AG04450 (cell line): ENCODE measurements at regions not wholly inside any gene's neighbourhood (a gene's known extent, or its start where the extent isn't known, plus 50 kb on each side); places are given as distances from the start of the nearest gene placed in this dataset.

Source experiments
- CTCF ChIA-PET: fragments of 300-600, 350-600 bp; formaldehyde crosslinking; extraction: SDS; loops from one replicate; lab custom pipeline; 2022; ENCODE audit warnings: antibody characterized with exemption, inconsistent platforms; lab: Charles Lee
- POLR2A ChIA-PET: fragments of 350-600 bp; formaldehyde crosslinking; extraction: SDS; loops from one replicate; lab custom pipeline; 2021; ENCODE audit warnings: antibody characterized with exemption, inconsistent platforms; lab: Yijun Ruan, JAX
- DNase-seq: peaks from one replicate; pipeline ENCODE4 v3.0.0-alpha.2; 2011; ENCODE audit warnings: low read depth, low spot score
- H3K27ac ChIP-seq: one replicate; pipeline ENCODE4 v1.5.1; 2012; ENCODE audit warnings: low read depth, low read length, control low read depth
- H3K27me3 ChIP-seq: one replicate; pipeline ENCODE4 v1.6.0; 2012; ENCODE audit warnings: low read length; ENCODE audit not compliant: control insufficient read depth, insufficient read depth
- H3K4me3 ChIP-seq: 2 replicates; pipeline ENCODE4 v1.5.1; 2011; ENCODE audit warnings: mild to moderate bottlenecking, low read depth, low read length, control low read depth
- H3K9me3 ChIP-seq: 2 replicates; pipeline ENCODE4 v1.5.1; 2012; ENCODE audit warnings: low read length; ENCODE audit not compliant: control insufficient read depth, insufficient read depth
- TF ChIP-seq, protein P1 (sequence below): IDR thresholded peaks from 2 replicates; pipeline ENCODE4 v1.5.1; 2011; ENCODE audit warnings: low read depth, low read length, control low read depth, inconsistent platforms

DNA sequence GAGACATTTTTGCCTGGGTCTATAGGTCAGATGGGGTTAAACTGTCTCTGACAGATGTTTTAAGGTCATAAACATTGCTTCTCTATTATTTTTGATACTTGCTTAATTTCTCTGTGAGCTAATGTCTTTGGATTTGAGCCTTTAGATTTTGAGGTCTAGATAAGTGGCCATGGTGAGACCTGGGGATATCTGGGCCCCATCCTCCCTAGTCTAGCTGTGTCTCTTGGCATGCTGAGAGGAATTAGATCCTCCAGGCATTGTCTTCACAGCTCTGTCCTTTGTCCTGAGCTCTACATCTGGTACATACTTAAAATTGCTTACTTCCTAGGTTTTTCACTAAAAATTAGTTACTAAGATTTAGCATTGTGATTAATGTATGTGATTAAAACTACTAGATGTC, 265.0 kb upstream of the NPSR1 start:
- Histone ChIP-seq H3K9me3 (no peaks in the 10 kb centered on the region), H3K4me3 (no peak overlapping the region), H3K27ac (no peak overlapping the region), H3K27me3 (no peaks in the 10 kb centered on the region)
- TF ChIP-seq, protein P1, sequence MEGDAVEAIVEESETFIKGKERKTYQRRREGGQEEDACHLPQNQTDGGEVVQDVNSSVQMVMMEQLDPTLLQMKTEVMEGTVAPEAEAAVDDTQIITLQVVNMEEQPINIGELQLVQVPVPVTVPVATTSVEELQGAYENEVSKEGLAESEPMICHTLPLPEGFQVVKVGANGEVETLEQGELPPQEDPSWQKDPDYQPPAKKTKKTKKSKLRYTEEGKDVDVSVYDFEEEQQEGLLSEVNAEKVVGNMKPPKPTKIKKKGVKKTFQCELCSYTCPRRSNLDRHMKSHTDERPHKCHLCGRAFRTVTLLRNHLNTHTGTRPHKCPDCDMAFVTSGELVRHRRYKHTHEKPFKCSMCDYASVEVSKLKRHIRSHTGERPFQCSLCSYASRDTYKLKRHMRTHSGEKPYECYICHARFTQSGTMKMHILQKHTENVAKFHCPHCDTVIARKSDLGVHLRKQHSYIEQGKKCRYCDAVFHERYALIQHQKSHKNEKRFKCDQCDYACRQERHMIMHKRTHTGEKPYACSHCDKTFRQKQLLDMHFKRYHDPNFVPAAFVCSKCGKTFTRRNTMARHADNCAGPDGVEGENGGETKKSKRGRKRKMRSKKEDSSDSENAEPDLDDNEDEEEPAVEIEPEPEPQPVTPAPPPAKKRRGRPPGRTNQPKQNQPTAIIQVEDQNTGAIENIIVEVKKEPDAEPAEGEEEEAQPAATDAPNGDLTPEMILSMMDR: no peak
- ChIA-PET POLR2A (no interaction called here), CTCF (no interaction called here)
- DNase-seq: no peak

DNA sequence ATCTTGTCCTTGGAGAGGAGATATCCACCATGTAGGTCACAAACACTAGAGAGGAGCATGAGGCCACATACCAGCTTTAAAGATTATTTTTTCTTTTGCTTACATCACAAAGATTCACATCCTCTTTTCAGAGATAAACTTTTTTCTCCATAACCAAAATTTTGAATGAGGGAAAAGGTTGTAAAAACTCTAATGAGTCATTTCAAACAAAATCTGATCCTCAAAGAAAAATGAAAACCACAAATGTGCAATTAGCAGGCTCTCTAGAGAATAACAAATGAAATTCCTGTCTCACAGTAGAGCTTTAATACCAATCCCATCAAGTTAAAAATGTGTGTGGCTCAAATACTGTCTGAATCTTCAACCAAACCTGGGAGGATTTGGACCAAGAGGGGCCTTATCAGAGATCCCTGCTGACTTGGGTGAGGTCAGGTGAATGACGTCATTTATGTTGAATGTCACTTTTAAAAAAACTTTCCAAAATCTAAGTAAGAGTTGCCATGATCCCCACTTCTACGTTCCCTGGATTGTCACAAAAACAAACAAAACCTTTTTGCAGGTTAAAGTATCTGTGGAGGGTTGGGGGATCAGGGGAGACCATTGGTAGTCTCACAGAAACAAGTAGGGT, 261.5 kb upstream of the NPSR1 start:
- DNase-seq: no peak
- Histone ChIP-seq H3K27me3 (no peaks in the 10 kb centered on the region), H3K4me3 (no peak overlapping the region), H3K9me3 (no peaks in the 10 kb centered on the region), H3K27ac (no peak overlapping the region)
- ChIA-PET CTCF (no interaction called here), POLR2A (no interaction called here)
- TF ChIP-seq, protein P1: no peak

DNA sequence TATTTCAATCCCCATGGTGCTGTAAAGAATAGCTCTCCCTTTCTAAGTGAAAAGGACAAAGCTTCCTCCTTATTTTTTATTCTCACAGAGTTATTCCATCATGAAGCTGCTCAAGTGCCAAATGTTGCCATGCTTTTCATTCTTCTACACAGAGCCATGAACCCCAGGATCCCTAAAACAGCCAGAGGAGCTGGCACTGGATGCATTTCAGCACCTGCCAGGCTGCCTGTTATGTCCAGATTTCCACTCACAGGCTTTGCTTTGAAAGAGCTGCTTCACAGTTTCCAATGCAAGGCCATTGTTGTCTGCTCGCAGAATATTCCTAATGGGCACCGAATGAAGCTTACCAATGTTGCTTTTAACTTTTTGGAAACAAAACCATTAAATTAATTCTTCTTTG, 256.2 kb upstream of the NPSR1 start:
- TF ChIP-seq, protein P1: no peak
- H3K9me3 ChIP-seq: no peaks in the 10 kb centered on the region
- no peak overlapping the region for H3K4me3 ChIP-seq
- H3K27ac ChIP-seq: no peak overlapping the region
- CTCF ChIA-PET: interaction anchor here (0.9 kb wide), 1 partner anchor 274 kb away, joined by 3 read pairs; no protein-coding TSS in a partner anchor
- DNase-seq: no peak
- POLR2A ChIA-PET: no interaction called here
- no peaks in the 10 kb centered on the region for H3K27me3 ChIP-seq

DNA sequence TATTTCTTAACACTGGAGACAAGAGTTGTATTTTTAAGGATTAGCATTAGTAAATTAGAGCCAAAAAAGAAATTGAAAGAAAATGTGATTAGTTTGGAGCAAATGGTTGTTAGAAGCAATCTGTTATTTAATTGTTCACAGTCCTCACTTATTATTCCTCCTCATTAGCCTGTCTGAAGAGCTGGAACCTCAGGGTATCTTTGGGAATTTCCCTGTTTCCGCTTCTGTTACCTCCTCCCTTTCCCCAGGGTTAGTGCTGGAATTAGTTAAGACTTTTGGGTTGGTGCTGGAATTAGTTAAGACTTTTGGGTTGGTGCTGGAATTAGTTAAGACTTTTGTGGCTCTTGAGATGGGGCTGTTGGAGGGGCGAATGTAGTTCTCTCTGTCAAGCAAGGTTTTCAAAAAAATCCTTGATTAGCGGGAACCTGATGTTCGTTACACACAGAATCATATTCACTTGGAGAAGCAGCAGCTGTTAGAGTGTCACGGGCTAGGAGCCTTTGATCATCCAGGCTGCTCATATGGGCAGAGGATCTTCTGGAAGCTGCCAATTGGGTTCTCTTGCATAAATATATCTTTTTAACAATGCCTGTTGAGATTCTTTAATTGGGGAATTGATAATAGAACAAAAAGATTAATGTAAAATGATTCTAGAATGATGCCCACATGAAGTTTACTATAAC, 251.0 kb upstream of the NPSR1 start:
- no peak overlapping the region for H3K27ac ChIP-seq
- H3K4me3 ChIP-seq: no peak overlapping the region
- ChIA-PET CTCF (no interaction called here), POLR2A (no interaction called here)
- TF ChIP-seq, protein P1: no peak
- H3K9me3 ChIP-seq: no peaks in the 10 kb centered on the region
- DNase-seq: no peak
- no peaks in the 10 kb centered on the region for H3K27me3 ChIP-seq

DNA sequence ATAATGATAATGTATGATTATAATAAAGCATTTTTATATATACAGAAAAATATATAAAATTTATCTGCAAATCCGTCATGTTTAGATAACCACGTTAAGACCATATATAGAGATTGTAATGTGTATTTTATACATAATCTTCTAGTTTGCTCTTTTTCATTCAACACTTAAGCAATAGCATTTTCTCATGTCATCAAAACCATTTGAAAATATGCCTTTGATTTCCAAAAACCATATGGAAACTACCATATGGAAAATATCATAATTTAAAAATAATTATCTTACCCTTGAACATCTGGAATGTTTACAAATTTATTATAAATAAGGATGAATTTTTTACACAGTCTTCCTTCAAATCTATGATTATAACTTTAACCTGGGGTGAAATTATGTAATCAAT, 250.4 kb upstream of the NPSR1 start:
- Histone ChIP-seq H3K27ac (no peak overlapping the region), H3K27me3 (no peaks in the 10 kb centered on the region), H3K9me3 (no peaks in the 10 kb centered on the region), H3K4me3 (no peak overlapping the region)
- CTCF ChIA-PET: no interaction called here
- TF ChIP-seq, protein P1: no peak
- POLR2A ChIA-PET: no interaction called here
- DNase-seq: no peak
